Muscle of leg (tissue), 3 donors: ENCODE measurements at regions not wholly inside any gene's neighbourhood (a gene's known extent, or its start where the extent isn't known, plus 50 kb on each side); places are given as distances from the start of the nearest gene placed in this dataset.
"Not testable (repeated sequence)": the region's sequence is repeated elsewhere in the genome, so short reads cannot be mapped to it uniquely, and the experiment has no call there.

ENCODE experiments used
- DNase-seq: peaks from one replicate; pipeline ENCODE4 v3.0.0; 2013
- H3K27ac ChIP-seq: one replicate; pipeline ENCODE4 v1.5.1; 2013; ENCODE audit warnings: mild to moderate bottlenecking, low read length, control low read depth
- H3K27me3 ChIP-seq: one replicate; pipeline ENCODE4 v1.6.1; 2013; ENCODE audit warnings: low read length; ENCODE audit not compliant: control insufficient read depth, insufficient read depth
- H3K36me3 ChIP-seq: one replicate; pipeline ENCODE4 v1.6.1; 2013; ENCODE audit warnings: low read length; ENCODE audit not compliant: control insufficient read depth, insufficient read depth
- H3K4me1 ChIP-seq: one replicate; pipeline ENCODE4 v1.6.1; 2013; ENCODE audit warnings: low read length; ENCODE audit not compliant: control insufficient read depth, insufficient read depth
- H3K4me3 ChIP-seq: one replicate; pipeline ENCODE4 v1.5.1; 2013; ENCODE audit warnings: low read length, control low read depth
- H3K9me3 ChIP-seq: replicated peaks from 2 replicates; pipeline ENCODE4 v1.6.1; 2013; ENCODE audit warnings: low read depth, low read length; ENCODE audit not compliant: control insufficient read depth
- WGBS: methylation state at CpG from one replicate; pipeline ENCODE4 v1.1.5; 2013; ENCODE audit warnings: missing lambda C conversion rate; ENCODE audit not compliant: insufficient coverage; 5-methylcytosine and 5-hydroxymethylcytosine counted together

DNA sequence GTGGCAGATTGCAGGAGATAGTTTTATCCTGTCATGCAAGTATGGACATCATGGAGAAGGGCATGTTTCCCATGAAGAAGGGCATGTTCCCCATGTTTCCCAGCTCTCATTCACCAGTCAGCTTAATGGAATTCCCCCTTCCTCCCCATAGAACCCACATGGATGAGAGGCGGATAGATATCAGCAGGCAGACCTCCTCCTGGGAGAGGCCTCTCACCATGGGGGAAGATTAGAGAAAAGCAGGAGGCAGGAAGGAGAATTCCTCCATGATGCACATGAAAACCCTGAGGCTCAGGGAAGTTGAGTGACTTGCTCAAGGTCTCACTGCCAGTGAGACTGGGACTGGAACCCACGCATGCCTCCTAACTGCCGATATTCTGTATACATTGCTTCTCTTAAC is 92.9 kb upstream of the FOXN3 start:
- no peak overlapping the region for H3K27ac ChIP-seq
- 85% methylated on average over 2 of the region's 3 CpGs for WGBS

DNA sequence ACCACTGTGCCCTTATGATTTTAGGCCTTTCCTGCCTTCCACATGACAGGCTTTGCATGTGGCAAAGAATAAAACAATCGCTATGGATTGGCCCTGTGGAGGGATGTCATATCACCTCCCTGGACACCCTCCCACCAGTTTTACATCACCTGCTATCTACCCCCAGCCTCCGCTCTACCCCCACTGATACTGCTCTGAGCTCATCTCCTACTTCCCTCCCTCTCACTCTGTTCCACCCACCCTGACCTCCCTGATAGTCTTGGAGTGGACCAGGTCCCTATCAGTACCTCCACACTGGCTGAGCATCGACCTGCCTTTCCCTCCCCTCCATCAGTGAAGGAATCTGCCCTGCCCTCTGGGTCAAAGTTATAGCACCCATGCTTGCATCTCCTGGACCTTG is 91.8 kb upstream of the FOXN3 start:
- Histone ChIP-seq H3K4me1 (peaks cover 4% of the 10 kb centered on the region), H3K4me3 (no peak overlapping the region), H3K27me3 (no peaks in the 10 kb centered on the region), H3K36me3 (peaks cover 3% of the 10 kb centered on the region), H3K27ac (no peak overlapping the region), H3K9me3 (no peaks in the 10 kb centered on the region)
- 97% methylated on average over 3 of the region's 3 CpGs for WGBS
- DNase-seq: no peak

More for the DNA sequence above, 92.9 kb upstream of the FOXN3 start:
- Histone ChIP-seq H3K4me1 (no peaks in the 10 kb centered on the region), H3K27me3 (no peaks in the 10 kb centered on the region), H3K36me3 (peaks cover 3% of the 10 kb centered on the region), H3K9me3 (no peaks in the 10 kb centered on the region), H3K4me3 (no peak overlapping the region)
- DNase-seq: no peak

DNA sequence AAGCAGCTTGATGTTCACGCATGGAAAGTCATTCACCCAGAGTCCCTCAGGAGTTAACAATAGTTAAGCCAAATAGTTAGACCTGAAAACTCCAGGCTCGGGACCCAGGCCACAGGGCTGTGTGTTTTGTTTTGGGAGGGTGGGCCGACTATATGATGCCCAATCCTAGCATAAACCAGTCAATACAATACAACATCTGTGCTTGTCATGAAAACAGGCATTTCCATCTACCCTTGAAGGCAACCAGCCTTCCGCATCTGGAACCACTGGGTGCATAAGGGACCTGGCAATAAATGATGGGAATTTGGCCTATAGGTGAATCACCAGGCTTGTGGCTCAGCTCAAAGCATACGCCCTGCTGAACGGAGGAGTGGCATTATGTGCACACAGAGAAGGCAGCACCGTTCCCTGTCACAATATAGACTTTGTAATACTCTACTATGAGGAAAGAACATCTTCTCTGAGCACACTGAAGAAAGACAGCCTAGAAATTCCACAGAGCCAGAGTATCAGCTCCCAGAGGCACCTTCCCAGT is 91.0 kb upstream of the FOXN3 start:
- Histone ChIP-seq H3K27me3 (no peaks in the 10 kb centered on the region), H3K36me3 (peaks cover 3% of the 10 kb centered on the region), H3K9me3 (no peaks in the 10 kb centered on the region), H3K4me1 (peaks cover 6% of the 10 kb centered on the region), H3K4me3 (no peak overlapping the region), H3K27ac (no peak overlapping the region)
- WGBS: 80% methylated on average over 1 of the region's 7 CpGs
- DNase-seq: no peak

DNA sequence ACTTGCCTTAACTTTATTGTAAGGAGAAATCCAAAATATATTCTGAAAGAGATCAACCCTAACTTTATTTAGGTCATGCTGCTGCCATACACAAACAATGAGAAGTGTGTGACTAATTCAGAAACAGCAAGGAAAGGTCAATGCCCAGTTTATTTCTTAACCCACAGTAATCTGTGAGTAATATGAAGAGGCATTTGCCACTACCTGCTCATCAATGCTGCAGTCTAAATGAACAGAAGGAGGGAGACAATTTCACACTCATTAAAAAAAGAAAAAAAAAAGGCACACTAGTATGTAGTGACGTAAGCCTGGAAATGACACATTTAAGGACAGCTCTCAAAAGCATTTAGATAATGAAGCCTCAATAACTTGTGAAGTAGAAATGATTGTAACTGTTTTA is 90.5 kb upstream of the FOXN3 start:
- no peak for DNase-seq
- Histone ChIP-seq H3K36me3 (peaks cover 3% of the 10 kb centered on the region), H3K27me3 (no peaks in the 10 kb centered on the region), H3K9me3 (no peaks in the 10 kb centered on the region), H3K4me3 (no peak overlapping the region), H3K4me1 (peaks cover 6% of the 10 kb centered on the region), H3K27ac (no peak overlapping the region)
- no CpG with 5 or more reads among the region's 1 CpG for WGBS

DNA sequence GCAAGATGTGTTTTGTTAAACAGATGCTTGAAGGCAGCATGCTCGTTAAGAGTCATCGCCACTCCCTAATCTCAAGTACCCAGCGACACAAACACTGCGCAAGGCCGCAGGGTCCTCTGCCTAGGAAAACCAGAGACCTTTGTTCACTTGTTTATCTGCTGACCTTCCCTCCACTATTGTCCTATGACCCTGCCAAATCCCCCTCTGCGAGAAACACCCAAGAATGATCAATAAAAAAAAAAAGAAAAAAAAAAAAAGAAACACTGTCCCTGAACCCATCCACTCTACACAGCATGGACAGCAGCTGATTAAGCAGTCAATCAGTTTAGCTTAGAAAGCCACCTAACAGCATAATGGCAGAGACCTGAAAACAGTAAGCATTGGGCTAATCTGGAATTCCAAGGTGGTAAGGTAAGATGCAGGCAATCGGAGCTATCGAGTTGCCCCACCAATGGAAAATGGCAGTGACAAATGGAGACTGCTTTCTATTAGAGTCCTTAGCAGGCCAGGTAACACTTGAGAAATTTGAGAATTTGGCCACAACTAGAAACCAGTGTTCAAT is 89.9 kb upstream of the FOXN3 start:
- H3K9me3 ChIP-seq, H3K27ac ChIP-seq, H3K4me1 ChIP-seq, H3K27me3 ChIP-seq, H3K36me3 ChIP-seq, DNase-seq, H3K4me3 ChIP-seq: not testable (repeated sequence)
- no CpG with 5 or more reads among the region's 8 CpGs for whole genome bisulfite sequencing

DNA sequence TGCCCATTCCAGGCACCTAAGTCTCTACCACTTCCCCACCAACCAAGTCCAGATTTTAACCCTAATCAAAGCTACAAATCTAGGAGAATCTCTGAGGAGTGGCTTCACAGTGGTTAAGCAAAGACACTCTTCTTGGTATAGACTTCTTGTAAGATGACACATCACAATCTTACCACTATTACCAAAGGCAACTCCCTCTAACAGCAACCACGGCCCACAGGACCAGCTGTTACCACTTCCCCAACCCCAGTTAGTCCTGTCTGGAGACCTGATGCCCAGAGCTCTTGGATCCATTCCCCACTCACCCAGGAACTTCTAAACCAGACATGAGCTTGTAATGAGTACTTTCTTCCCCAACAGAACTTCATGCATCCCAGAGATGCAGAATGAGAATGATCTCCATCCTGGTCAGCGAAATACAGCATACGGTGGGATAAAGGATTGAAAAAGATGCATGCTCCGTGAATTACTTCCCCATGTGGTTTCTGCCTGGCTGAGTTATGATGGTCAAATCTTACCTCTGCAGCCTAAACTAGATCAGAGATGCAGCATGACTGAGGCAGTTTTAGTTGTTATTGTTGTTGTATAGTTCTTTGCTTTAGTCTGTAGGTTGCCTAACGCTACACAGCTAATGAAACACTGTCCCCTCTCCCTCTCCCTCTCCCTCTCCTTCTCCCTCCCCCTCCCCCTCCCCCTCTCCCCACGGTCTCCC is 87.7 kb upstream of the FOXN3 start:
- H3K27ac ChIP-seq: no peak overlapping the region
- H3K27me3 ChIP-seq: no peaks in the 10 kb centered on the region
- H3K4me1 ChIP-seq: peaks cover 6% of the 10 kb centered on the region
- no peak for DNase-seq
- no peaks in the 10 kb centered on the region for H3K9me3 ChIP-seq
- 71% methylated on average over 1 of the region's 6 CpGs for WGBS
- peaks cover 9% of the 10 kb centered on the region for H3K36me3 ChIP-seq
- H3K4me3 ChIP-seq: no peak overlapping the region

DNA sequence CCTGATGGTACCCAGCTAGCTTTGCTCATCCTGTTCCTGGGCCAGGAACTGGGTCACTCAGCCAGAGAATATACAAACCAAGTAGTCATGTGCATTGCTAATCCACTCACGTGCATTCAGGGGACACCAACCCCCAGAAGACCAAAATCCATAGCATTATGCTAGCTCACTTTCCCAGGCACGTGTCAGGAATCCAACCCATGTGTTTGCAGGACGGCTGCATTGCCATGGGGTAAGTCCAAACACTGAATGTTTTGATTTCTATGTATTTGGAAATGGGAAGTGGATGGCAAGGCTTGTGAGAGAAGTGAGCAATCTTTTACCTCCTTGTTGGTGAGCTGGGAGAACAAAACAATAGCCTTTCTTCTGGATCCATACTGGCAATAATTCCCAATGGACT is 87.1 kb upstream of the FOXN3 start:
- Histone ChIP-seq H3K36me3 (peaks cover 9% of the 10 kb centered on the region), H3K27ac (no peak overlapping the region), H3K4me3 (no peak overlapping the region), H3K4me1 (peaks cover 6% of the 10 kb centered on the region), H3K9me3 (no peaks in the 10 kb centered on the region), H3K27me3 (no peaks in the 10 kb centered on the region)
- WGBS: no CpG with 5 or more reads among the region's 3 CpGs
- no peak for DNase-seq

DNA sequence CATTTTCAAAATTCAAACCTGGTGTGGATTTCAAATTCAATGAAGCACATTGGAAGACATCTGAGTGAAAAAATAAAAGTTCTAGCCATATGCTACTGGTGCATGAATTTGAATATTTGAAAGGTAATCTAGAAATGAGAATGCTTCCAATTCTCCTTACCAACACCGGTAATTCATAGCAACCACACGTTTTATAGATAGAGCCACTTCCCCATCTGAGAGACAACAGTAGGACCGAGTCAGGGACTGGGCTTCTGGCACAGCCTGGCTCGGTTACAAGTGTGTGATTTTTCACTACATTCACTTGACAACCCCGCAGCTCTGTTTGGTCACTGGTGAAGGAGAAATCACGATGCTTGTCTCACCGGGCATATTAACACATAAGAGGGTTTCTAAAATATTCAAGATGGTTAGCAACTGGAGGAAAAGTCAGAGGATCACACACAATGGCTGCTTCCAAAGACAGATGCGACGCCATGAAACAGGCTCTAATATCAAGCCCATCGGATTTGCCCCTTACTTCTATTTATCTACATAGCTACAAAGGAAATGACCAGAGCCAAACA is 86.5 kb upstream of the FOXN3 start:
- H3K9me3 ChIP-seq: no peaks in the 10 kb centered on the region
- no peak for DNase-seq
- H3K36me3 ChIP-seq: peaks cover 7% of the 10 kb centered on the region
- 60% methylated on average over 2 of the region's 10 CpGs for WGBS
- no peak overlapping the region for H3K4me3 ChIP-seq
- no peaks in the 10 kb centered on the region for H3K27me3 ChIP-seq
- no peak overlapping the region for H3K27ac ChIP-seq
- peaks cover 6% of the 10 kb centered on the region for H3K4me1 ChIP-seq

DNA sequence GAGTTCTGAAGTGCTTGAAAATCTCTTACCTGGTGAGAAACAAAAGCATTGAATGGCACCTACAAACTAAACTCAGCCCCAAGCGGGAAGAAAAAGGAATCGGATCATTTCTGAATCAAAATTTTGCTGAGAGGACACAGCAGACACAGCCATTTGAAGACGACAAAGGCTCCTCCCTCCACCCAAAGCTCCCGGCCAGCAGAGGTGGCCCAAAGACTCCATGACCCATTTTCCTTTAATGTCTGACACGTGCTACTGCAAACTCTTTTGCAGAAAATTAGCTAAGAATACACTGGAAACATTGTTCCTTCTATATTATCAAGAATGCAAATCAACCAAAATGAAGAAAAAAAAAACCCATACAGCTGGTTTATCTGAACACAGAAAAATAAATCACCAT is 85.9 kb upstream of the FOXN3 start:
- no peak overlapping the region for H3K4me3 ChIP-seq
- peaks cover 6% of the 10 kb centered on the region for H3K4me1 ChIP-seq
- 64% methylated on average over 4 of the region's 5 CpGs for WGBS
- peaks cover 6% of the 10 kb centered on the region for H3K36me3 ChIP-seq
- no peak overlapping the region for H3K27ac ChIP-seq
- DNase-seq: no peak
- no peaks in the 10 kb centered on the region for H3K9me3 ChIP-seq
- no peaks in the 10 kb centered on the region for H3K27me3 ChIP-seq

DNA sequence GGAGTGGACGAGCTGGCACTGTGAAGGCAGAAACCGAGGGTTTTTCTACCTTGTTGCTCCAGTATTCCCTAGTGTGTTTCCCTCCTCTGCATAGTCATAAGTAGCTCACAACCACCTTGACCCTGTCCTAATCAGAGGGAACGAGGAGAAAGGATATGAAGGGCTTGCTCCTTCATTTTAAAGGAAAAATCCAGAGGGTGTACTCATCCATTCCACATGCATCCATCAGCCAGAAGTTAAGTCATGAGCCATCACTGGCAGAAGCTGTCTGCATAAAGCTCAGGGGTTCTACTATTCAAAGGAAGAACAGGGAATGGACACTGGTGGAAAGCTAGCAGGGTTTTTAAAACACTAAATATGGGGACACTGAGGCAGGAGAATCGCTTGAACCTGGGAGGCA is 84.3 kb upstream of the FOXN3 start:
- no peaks in the 10 kb centered on the region for H3K27me3 ChIP-seq
- no peak overlapping the region for H3K27ac ChIP-seq
- 93% methylated on average over 4 of the region's 4 CpGs for WGBS
- H3K36me3 ChIP-seq: peaks cover 6% of the 10 kb centered on the region
- DNase-seq: no peak
- no peak overlapping the region for H3K4me3 ChIP-seq
- no peaks in the 10 kb centered on the region for H3K9me3 ChIP-seq
- H3K4me1 ChIP-seq: peaks cover 6% of the 10 kb centered on the region
